ENCODE measurements at regions not wholly inside any gene's neighbourhood (a gene's known extent, or its start where the extent isn't known, plus 50 kb on each side); places are given as distances from the start of the nearest gene placed in this dataset.

- no peak for DNase-seq (ENCODE audit: low read depth in 1 of 2, low spot score in 1 of 2)
- no peak for TF ChIP-seq SPI1 (IDR thresholded peaks at IDR 0.05; ENCODE audit: borderline replicate concordance, low read depth)
- no peak for TF ChIP-seq GABPA (IDR thresholded peaks at IDR 0.05; ENCODE audit: low read depth)
- TF ChIP-seq, protein P1, sequence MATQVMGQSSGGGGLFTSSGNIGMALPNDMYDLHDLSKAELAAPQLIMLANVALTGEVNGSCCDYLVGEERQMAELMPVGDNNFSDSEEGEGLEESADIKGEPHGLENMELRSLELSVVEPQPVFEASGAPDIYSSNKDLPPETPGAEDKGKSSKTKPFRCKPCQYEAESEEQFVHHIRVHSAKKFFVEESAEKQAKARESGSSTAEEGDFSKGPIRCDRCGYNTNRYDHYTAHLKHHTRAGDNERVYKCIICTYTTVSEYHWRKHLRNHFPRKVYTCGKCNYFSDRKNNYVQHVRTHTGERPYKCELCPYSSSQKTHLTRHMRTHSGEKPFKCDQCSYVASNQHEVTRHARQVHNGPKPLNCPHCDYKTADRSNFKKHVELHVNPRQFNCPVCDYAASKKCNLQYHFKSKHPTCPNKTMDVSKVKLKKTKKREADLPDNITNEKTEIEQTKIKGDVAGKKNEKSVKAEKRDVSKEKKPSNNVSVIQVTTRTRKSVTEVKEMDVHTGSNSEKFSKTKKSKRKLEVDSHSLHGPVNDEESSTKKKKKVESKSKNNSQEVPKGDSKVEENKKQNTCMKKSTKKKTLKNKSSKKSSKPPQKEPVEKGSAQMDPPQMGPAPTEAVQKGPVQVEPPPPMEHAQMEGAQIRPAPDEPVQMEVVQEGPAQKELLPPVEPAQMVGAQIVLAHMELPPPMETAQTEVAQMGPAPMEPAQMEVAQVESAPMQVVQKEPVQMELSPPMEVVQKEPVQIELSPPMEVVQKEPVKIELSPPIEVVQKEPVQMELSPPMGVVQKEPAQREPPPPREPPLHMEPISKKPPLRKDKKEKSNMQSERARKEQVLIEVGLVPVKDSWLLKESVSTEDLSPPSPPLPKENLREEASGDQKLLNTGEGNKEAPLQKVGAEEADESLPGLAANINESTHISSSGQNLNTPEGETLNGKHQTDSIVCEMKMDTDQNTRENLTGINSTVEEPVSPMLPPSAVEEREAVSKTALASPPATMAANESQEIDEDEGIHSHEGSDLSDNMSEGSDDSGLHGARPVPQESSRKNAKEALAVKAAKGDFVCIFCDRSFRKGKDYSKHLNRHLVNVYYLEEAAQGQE (IDR thresholded peaks at IDR 0.05; ENCODE audit: insufficient replicate concordance, low read depth), result no peak
- no peak for TF ChIP-seq CTCF (IDR thresholded peaks at IDR 0.05; ENCODE audit: insufficient read depth, low read length)
- TF ChIP-seq POLR2AphosphoS5 (IDR thresholded peaks at IDR 0.05; ENCODE audit: low read depth), result no peak
- Histone ChIP-seq H3K27ac (replicated peaks) (no peak overlapping the region), H3K4me3 (replicated peaks; ENCODE audit: insufficient read depth, low read length) (no peak overlapping the region), H3K27me3 (ENCODE audit: insufficient read depth, poor library complexity, severe bottlenecking) (no peaks in the 10 kb centered on the region)
Measured at GRCh38 chr4:116302990-116303735, 782.2 kb downstream of the TRAM1L1 start.

DNA sequence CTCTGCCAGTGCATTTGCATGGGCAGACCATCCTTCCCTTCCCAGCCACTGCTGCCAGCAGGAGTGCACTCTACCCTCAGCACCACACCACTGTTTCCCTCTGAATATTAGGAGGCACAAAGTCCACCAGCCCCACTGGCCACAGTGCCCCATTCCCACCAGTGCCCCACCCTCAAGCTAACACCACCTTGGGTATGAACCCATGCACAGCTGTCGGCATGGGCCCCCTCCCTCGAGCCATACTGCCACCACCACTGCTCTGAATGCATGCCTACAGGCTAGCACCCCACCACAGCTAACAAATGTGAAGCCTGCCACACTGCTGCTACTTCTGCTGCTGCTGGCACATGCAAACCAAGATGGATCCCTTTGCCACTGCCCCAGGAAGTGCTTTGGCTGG is 810.4 kb downstream of the TRAM1L1 start:
- no peak for DNase-seq (ENCODE audit: low read depth in 1 of 2, low spot score in 1 of 2)
- Histone ChIP-seq H3K4me3 (replicated peaks; ENCODE audit: insufficient read depth, low read length) (no peak overlapping the region), H3K27me3 (ENCODE audit: insufficient read depth, poor library complexity, severe bottlenecking) (no peaks in the 10 kb centered on the region), H3K27ac (replicated peaks) (no peak overlapping the region)
- TF ChIP-seq GABPA (IDR thresholded peaks at IDR 0.05; ENCODE audit: low read depth) (no peak), CTCF (IDR thresholded peaks at IDR 0.05; ENCODE audit: insufficient read depth, low read length) (no peak), SPI1 (IDR thresholded peaks at IDR 0.05; ENCODE audit: borderline replicate concordance, low read depth) (no peak), POLR2AphosphoS5 (IDR thresholded peaks at IDR 0.05; ENCODE audit: low read depth) (no peak)
- TF ChIP-seq, protein P1 (IDR thresholded peaks at IDR 0.05; ENCODE audit: insufficient replicate concordance, low read depth), result no peak

DNA sequence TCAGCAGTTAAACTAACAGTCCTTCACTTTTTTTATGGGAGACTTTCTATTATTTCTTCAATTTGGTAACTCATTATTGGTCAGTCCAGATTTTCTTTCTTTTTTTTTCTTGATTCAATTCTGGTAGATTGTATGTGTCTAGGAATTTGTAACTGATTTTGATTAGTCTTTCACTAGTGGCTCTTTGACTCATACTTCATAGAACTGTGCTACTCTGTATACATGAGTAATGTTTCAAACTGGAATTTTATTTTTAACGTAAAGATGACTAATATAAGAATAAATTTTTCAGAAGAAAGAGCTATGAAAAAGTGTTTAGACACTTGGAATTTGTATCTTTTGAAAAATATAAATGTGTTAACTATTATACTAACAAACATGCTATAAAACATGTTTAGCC is 813.0 kb downstream of the TRAM1L1 start:
- TF ChIP-seq, protein P1 (IDR thresholded peaks at IDR 0.05; ENCODE audit: insufficient replicate concordance, low read depth), result no peak
- TF ChIP-seq POLR2AphosphoS5 (IDR thresholded peaks at IDR 0.05; ENCODE audit: low read depth), result no peak
- no peak for TF ChIP-seq CTCF (IDR thresholded peaks at IDR 0.05; ENCODE audit: insufficient read depth, low read length)
- TF ChIP-seq SPI1 (IDR thresholded peaks at IDR 0.05; ENCODE audit: borderline replicate concordance, low read depth), result no peak
- TF ChIP-seq GABPA (IDR thresholded peaks at IDR 0.05; ENCODE audit: low read depth), result no peak
- H3K27ac ChIP-seq (replicated peaks), result no peak overlapping the region
- H3K27me3 ChIP-seq (ENCODE audit: insufficient read depth, poor library complexity, severe bottlenecking), result no peaks in the 10 kb centered on the region

More for the DNA sequence above, 813.0 kb downstream of the TRAM1L1 start:
- DNase-seq (ENCODE audit: low read depth in 1 of 2, low spot score in 1 of 2), result no peak
- no peak overlapping the region for H3K4me3 ChIP-seq (replicated peaks; ENCODE audit: insufficient read depth, low read length)

Measured in HL-60 (cell line).